HG03139 (cell line): ENCODE measurements at regions not wholly inside any gene's neighbourhood (a gene's known extent, or its start where the extent isn't known, plus 50 kb on each side); places are given as distances from the start of the nearest gene placed in this dataset.

ENCODE experiments used
- ATAC-seq: cut with Tn5 transposase; IDR thresholded peaks from one replicate; pipeline ENCODE4 v1.9.1; 2021; ENCODE audit not compliant: unreplicated experiment

DNA sequence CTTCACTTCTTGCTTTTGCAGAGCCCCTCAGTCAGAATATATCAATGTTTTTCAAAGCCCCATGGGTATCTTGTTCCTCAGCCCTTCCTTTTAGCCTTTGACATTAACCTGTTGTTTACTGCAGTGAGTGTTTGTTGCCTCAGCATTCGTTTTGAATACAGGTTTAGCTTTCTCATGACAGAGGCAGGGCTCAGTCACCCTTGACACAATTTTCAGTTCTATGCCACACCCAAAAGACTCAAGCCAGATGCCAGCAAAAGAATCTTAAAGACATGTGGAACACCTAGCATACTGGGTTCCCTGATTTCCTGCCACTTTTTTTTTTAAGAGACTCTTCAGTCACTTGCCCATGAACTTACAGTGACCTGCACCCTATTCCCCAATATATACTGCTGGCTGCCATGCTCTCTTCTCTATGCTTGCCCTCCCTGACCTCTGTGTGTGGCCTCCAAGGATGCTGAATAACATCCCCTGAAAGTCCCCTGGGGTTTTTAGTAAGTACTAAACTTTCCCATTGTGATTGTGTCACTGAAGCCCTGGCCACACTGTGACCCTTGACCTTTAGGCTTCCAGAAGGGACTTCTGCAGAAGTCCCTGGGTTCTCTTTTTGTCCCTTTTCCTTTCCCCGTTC lies 1225.5 kb downstream of the TBC1D22A start:
- no peak for ATAC-seq

- ATAC-seq: no peak
Observed at GRCh38 chr22:47976219-47976618, 1213.8 kb downstream of the TBC1D22A start.

- no peak for ATAC-seq
Observed at GRCh38 chr22:47967831-47968230, 1205.4 kb downstream of the TBC1D22A start.

DNA sequence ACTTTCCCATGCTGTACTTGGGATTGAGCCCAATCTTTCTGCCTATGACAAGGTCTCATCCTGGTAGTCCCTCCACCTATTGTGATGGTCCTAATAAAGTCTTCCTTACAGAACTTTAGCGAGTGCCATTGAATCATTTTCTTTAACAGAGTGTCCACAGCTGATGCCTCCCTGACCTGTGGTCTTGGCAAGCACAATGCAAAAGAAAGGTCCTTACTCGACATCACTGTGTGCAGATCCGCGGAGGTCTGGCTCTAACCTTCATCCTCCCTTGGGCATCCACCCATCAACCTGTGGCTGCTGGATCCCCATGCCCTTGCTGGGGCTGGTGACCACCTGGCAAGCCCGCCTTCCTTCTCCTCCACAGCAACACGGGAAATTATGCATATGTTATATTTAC lies 1203.9 kb downstream of the TBC1D22A start:
- no peak for ATAC-seq

- ATAC-seq: no peak
Observed at GRCh38 chr22:47965896-47966295, 1203.4 kb downstream of the TBC1D22A start.

- no peak for ATAC-seq
Observed at GRCh38 chr22:47965066-47965465, 1202.6 kb downstream of the TBC1D22A start.

- ATAC-seq: no peak
Observed at GRCh38 chr22:47963660-47964059, 1201.2 kb downstream of the TBC1D22A start.

DNA sequence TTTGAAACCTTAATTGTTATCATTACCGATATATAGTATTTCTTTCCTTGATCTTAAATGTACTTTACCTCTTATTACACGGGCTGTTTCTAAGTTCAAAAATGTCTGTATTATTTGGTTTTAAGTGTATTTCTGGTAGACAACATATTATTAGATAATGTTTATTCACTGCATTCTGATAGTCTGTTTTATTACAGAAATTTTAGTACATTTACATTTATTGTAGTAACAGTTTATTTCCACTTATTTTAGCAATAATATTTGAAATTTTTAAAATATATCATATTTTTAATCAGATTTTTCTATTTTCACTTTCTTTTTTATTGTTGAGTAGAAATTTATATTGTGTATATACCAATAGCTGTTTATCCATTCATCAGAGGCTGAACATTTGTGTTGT lies 1195.2 kb downstream of the TBC1D22A start:
- no peak for ATAC-seq

DNA sequence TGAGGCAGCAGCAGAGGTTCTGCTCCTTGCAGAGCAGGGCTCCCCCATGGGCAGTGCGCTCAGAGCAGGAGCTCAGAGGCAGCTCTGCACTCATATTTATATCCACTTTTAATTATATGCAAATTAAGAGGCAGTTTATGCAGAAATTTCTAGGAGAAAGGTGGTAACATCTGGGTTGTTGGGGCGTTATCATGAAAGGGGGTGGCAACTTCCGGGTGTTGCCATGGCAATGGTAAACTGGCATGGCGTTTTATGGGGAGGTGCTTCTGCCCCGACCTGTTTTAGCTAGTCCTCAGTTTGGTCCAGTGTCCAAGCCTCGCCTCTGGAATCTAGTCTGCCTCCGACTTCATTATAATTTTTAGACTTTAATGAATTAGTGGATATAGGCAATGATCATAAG lies 1191.7 kb downstream of the TBC1D22A start:
- no peak for ATAC-seq

DNA sequence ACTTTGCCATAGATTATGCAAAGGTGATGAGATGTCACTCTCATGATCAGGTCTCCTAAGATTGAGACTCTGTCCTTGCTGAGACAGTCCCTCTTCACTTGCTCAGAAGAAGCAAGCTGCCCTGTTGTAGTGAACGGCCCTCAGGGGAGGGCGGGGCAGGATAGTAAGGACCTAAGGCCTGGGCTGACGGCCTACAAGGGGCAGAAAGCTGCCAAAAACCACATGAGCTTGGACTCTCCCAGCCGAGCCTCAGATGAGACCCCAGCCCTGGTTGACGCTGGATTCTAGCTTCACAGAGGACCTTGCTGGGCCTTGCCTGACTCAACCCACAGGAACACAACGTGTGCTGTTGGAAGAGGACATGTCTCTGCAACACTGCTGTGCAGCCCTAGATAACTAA lies 1182.5 kb downstream of the TBC1D22A start:
- ATAC-seq: no peak

DNA sequence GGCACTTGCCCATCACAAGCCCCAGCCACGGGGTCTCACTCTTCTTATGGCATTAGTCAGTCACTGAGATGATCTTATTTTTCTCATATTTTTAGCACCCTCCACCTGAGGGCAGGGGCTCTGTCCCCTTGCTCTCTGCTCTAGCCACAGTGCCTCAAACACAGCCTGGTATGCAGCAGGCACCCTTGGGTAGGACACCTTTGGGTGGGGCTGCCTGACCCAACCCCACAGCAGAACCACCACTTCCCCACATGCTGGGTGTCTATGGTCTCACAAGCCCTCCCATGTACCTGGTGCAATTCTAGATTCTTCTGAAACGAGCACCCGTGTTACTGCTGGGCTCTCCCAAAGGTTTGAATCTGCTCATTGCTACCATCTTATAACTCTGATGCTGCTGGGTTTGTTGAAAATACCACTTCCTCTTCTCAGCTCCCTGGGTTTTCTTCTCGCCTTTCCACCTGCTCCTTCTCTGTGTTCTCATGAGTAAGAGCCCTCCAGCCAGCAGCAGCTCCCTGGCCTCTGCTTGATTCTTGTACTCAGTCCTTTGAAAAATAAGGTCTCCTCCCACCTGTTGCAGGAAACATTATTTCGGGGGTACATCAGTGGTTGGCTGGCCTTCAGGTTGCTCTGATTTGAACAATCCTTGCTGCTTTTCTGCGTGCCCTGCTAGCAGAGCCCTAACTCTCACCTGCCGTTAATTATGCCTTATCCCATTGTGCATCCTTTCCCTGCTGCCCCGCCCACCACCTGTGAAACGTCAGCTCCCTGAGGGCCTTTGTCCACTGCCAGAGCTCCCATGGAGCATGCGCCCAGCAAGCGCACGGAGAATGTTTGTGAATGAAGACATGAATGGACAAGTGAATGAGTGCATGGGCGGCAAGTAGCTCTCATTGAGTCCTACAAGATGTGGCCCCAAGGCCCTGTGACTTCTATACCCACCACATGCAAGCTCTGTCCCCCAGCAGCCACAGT lies 1181.6 kb downstream of the TBC1D22A start:
- ATAC-seq: no peak

- ATAC-seq: no peak
Observed at GRCh38 chr22:47940211-47940610, 1177.8 kb downstream of the TBC1D22A start.

DNA sequence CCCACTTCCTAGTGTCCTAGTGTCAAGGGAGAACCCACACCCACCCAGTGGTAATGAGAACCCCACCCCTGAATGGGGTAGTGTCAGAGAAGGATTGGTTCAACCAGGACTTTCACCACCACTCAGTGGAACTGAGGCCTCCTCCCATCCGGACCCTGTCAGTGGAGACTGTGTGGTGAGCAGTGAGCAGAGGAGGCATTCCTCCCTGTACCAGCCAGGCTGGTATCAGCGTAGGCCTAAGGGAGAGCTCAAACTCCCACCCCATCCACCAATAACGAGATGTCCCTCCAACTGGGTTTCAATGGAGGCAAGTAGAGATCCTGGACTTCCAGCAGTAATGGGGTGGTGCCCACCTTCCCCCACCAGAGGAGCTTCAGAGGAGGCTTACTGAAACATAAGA lies 1171.4 kb downstream of the TBC1D22A start:
- ATAC-seq: no peak

GRCh38 chr22:47933226-47933625 lies 1170.8 kb downstream of the TBC1D22A start:
- no peak for ATAC-seq

GRCh38 chr22:47929646-47930185 lies 1167.3 kb downstream of the TBC1D22A start:
- ATAC-seq: no peak

DNA sequence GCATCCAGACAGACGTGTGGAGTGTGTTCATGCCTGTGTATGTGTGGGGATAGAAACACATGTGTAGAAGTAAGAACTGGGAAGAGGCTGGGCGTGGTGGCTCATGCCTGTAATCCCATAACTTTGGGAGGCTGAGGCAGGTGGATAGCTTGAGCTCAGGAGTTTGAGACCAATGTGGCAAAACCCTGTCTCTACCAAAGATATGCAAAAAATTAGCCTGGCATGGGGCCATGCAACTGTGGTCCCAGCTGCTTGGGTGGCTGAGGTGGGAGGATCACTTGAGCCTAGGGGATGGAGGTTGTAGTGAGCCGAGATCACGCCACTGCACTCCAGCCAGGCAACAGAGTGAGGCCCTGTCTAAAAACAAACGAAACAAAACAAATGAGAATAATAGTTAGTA lies 1166.6 kb downstream of the TBC1D22A start:
- no peak for ATAC-seq

DNA sequence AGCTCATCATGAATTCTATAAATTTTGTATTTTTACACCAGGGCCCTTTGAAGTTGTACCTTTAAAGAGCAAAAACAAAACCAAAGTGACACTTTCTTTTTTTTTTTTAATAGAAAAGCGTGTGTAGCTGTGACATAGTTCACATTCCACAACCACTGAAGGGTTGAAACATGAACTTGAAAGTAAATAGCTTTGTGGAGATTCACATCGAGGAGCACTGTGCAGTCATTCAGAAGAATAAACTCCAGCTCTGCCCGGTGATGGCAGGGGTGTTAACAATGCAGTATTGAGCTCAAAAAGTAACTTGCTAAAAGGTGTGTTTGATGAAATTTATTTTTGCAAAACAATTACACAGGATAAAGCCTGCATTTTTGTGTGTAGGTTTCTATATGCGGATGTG lies 1166.2 kb downstream of the TBC1D22A start:
- ATAC-seq: no peak

GRCh38 chr22:47927648-47928210 lies 1165.3 kb downstream of the TBC1D22A start:
- ATAC-seq: no peak

DNA sequence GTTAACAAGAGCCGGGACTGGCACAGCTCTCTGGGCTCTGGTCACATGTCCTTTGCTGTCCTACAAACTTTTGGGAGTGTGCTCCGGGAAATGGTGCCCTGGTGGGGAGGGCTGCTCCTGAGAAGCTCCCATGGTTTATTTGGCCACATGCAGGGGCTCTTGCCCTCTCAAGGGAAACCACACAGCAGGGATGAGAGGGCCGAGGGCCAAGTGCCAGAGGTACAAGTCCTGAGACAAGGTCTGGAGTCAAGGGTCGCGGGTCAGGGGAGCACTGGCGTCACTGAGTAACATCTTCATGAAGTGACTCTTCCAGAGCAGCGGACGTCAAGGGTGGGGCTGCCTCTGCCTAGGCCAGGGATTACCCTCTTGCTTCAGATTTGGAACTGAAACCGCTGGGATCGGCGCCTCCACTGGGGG lies 1160.6 kb downstream of the TBC1D22A start:
- no peak for ATAC-seq

- ATAC-seq: no peak
Observed at GRCh38 chr22:47921906-47922305, 1159.5 kb downstream of the TBC1D22A start.

GRCh38 chr22:47920380-47920959 lies 1158.0 kb downstream of the TBC1D22A start:
- no peak for ATAC-seq
